GM23338 (cell line): ENCODE measurements at regions not wholly inside any gene's neighbourhood (a gene's known extent, or its start where the extent isn't known, plus 50 kb on each side); places are given as distances from the start of the nearest gene placed in this dataset.

Source experiments
- ATAC-seq: fragments of 200-7000 bp; cut with Tn5 transposase; 3 replicates; pipeline ENCODE4 v1.9.1; 2020
- DNase-seq: peaks from one replicate; pipeline ENCODE4 v3.0.0-alpha.2; 2015; ENCODE audit warnings: low spot score
- H2AFZ ChIP-seq: fragments of 200-600 bp; sonication (generic); 2 replicates; pipeline ENCODE4 v1.8.0; 2016; ENCODE audit warnings: antibody characterized with exemption, mild to moderate bottlenecking, moderate library complexity
- H3F3A ChIP-seq: fragments of 200-600 bp; sonication (generic); replicated peaks from 2 replicates; pipeline ENCODE4 v1.8.0; 2017; ENCODE audit warnings: antibody characterized with exemption, mixed run types, low read depth
- H3K27ac ChIP-seq: fragments of 200-600 bp; sonication (generic); 2 replicates; pipeline ENCODE4 v1.6.1; 2016; ENCODE audit warnings: low read depth
- H3K27me3 ChIP-seq: fragments of 200-600 bp; sonication (generic); 2 replicates; pipeline ENCODE4 v1.8.0; 2016; ENCODE audit warnings: mild to moderate bottlenecking, mixed run types, moderate library complexity; ENCODE audit not compliant: insufficient read depth
- H3K36me3 ChIP-seq: fragments of 200-600 bp; sonication (generic); 2 replicates; pipeline ENCODE4 v1.8.0; 2016; ENCODE audit warnings: mild to moderate bottlenecking; ENCODE audit not compliant: insufficient read depth
- H3K4me1 ChIP-seq: fragments of 200-600 bp; sonication (generic); 2 replicates; pipeline ENCODE4 v1.8.0; 2016; ENCODE audit warnings: mild to moderate bottlenecking, moderate library complexity; ENCODE audit not compliant: insufficient read depth
- H3K4me2 ChIP-seq: fragments of 200-600 bp; sonication (generic); 2 replicates; pipeline ENCODE4 v1.7.1; 2017; ENCODE audit warnings: mixed run types
- H3K4me3 ChIP-seq: fragments of 200-600 bp; sonication (generic); 2 replicates; pipeline ENCODE4 v1.6.1; 2016; ENCODE audit warnings: mixed run types
- H3K79me2 ChIP-seq: fragments of 200-600 bp; sonication (generic); replicated peaks from 2 replicates; pipeline ENCODE4 v1.8.0; 2017; ENCODE audit warnings: mild to moderate bottlenecking; ENCODE audit not compliant: insufficient read depth
- H3K9me2 ChIP-seq: fragments of 200-600 bp; sonication (generic); 2 replicates; pipeline ENCODE4 v1.8.0; 2017; ENCODE audit not compliant: insufficient read depth
- H4K20me1 ChIP-seq: fragments of 200-600 bp; sonication (generic); replicated peaks from 2 replicates; pipeline ENCODE4 v1.8.0; 2017; ENCODE audit warnings: mild to moderate bottlenecking; ENCODE audit not compliant: insufficient read depth
- H3K27ac Mint-ChIP-seq: 2 replicates; pipeline ENCODE4 v1.8.0; 2020; ENCODE audit warnings: inconsistent platforms, mild to moderate bottlenecking, moderate library complexity, mixed read lengths
- H3K27me3 Mint-ChIP-seq: 3 replicates; pipeline ENCODE4 v1.8.0; 2022; ENCODE audit warnings: low read depth, mild to moderate bottlenecking, moderate library complexity, mixed read lengths, inconsistent platforms; ENCODE audit not compliant: insufficient read depth, poor library complexity
- H3K36me3 Mint-ChIP-seq: 3 replicates; pipeline ENCODE4 v1.8.0; 2021; ENCODE audit warnings: low read depth, mild to moderate bottlenecking, inconsistent platforms, moderate library complexity, mixed read lengths
- H3K4me1 Mint-ChIP-seq: 3 replicates; pipeline ENCODE4 v1.8.0; 2020; ENCODE audit warnings: mild to moderate bottlenecking, inconsistent platforms, mixed read lengths
- H3K4me3 Mint-ChIP-seq: 3 replicates; pipeline ENCODE4 v1.8.0; 2021; ENCODE audit warnings: moderate library complexity, mild to moderate bottlenecking, inconsistent platforms, mixed read lengths
- H3K9me3 Mint-ChIP-seq: 3 replicates; pipeline ENCODE4 v1.8.0; 2020; ENCODE audit warnings: moderate library complexity, mild to moderate bottlenecking, inconsistent platforms, mixed read lengths
- CREB1 ChIP-seq: fragments of 250-450 bp; sonication (Bioruptor Pico); IDR thresholded peaks from 2 replicates; pipeline ENCODE4 v1.5.0; 2020; ENCODE audit warnings: low read depth, mild to moderate bottlenecking, moderate library complexity
- CTCF ChIP-seq, 2 experiments: fragments of 200-600 bp in 1 of 2; sonication (generic) in 1 of 2; conservative IDR thresholded peaks; 2 replicates each; pipeline versions ENCODE4 v1.5.1 to v1.6.1; 2016 to 2017; ENCODE audit warnings: antibody characterized with exemption in 2 of 2, low read depth in 2 of 2, mild to moderate bottlenecking in 2 of 2, moderate library complexity in 1 of 2
- ETS1 ChIP-seq: IDR thresholded peaks from 2 replicates; pipeline ENCODE4 v1.6.1; 2016; ENCODE audit warnings: antibody characterized with exemption
- EZH2 ChIP-seq: fragments of 200-600 bp; sonication (generic); IDR thresholded peaks from one replicate; pipeline ENCODE4 v1.8.0; 2017; ENCODE audit warnings: antibody characterized with exemption, mild to moderate bottlenecking, low read depth; ENCODE audit not compliant: unreplicated experiment
- REST ChIP-seq: IDR thresholded peaks from one replicate; pipeline ENCODE4 v1.6.1; 2018; ENCODE audit warnings: antibody characterized with exemption; ENCODE audit not compliant: unreplicated experiment
- STAT1 ChIP-seq: IDR thresholded peaks from one replicate; pipeline ENCODE4 v1.6.1; 2016; ENCODE audit warnings: antibody characterized with exemption; ENCODE audit not compliant: unreplicated experiment
- ZNF331 ChIP-seq: fragments of 250-450 bp; sonication (Bioruptor Pico); IDR thresholded peaks from 2 replicates; pipeline ENCODE4 v1.5.0; 2020; ENCODE audit warnings: low read depth, mild to moderate bottlenecking, moderate library complexity
- ZNF462 ChIP-seq: fragments of 250-450 bp; sonication (Bioruptor Pico); IDR thresholded peaks from 2 replicates; pipeline ENCODE4 v1.5.0; 2020; ENCODE audit warnings: mild to moderate bottlenecking, moderate library complexity

GRCh38 chr10:92757066-92757710, 67.4 kb downstream of the HHEX start:
- H3K9me2 ChIP-seq: no peaks in the 10 kb centered on the region
- H3K4me1 ChIP-seq: peaks cover 11% of the 10 kb centered on the region; the same call in 1 of the 2 replicates
- no peaks in the 10 kb centered on the region for H3K36me3 Mint-ChIP-seq
- peaks cover 17% of the 10 kb centered on the region for H3K4me1 Mint-ChIP-seq
- no peak overlapping the region for H3K27ac ChIP-seq
- H2AFZ ChIP-seq: peak overlapping the region; percentile 88
- no peak overlapping the region for H3K4me3 Mint-ChIP-seq
- H3K36me3 ChIP-seq: no peaks in the 10 kb centered on the region
- H4K20me1 ChIP-seq: no peaks in the 10 kb centered on the region
- ATAC-seq: peak; percentile 96
- no peaks in the 10 kb centered on the region for H3K27me3 ChIP-seq
- DNase-seq: peak; percentile 55
- no peak overlapping the region for H3K4me3 ChIP-seq
- H3K27me3 Mint-ChIP-seq: peaks cover 4% of the 10 kb centered on the region
- no peaks in the 10 kb centered on the region for H3K79me2 ChIP-seq
- no peak overlapping the region for H3K27ac Mint-ChIP-seq
- TF ChIP-seq CTCF (conservative IDR thresholded peaks at IDR 0.05; ENCODE audit: low read depth in 2 of 2) (peak; percentile 29 to 33), ZNF331 (no peak)
- H3F3A ChIP-seq: no peaks in the 10 kb centered on the region
- no peaks in the 10 kb centered on the region for H3K9me3 Mint-ChIP-seq
- no peak overlapping the region for H3K4me2 ChIP-seq

- Histone ChIP-seq H2AFZ (peak overlapping the region; percentile 88; the same call in 1 of the 2 replicates), H3F3A (no peaks in the 10 kb centered on the region), H3K79me2 (no peaks in the 10 kb centered on the region), H3K4me3 (no peak overlapping the region), H3K27me3 (no peaks in the 10 kb centered on the region), H3K36me3 (no peaks in the 10 kb centered on the region), H3K27ac (no peak overlapping the region), H4K20me1 (no peaks in the 10 kb centered on the region), H3K4me2 (no peak overlapping the region), H3K4me1 (peaks cover 11% of the 10 kb centered on the region; the same call in 1 of the 2 replicates), H3K9me2 (no peaks in the 10 kb centered on the region)
- Mint-ChIP-seq H3K27ac (no peak overlapping the region), H3K9me3 (no peaks in the 10 kb centered on the region), H3K4me1 (peaks cover 17% of the 10 kb centered on the region), H3K4me3 (no peak overlapping the region), H3K36me3 (no peaks in the 10 kb centered on the region), H3K27me3 (peaks cover 4% of the 10 kb centered on the region)
- DNase-seq: no peak
- no peak for ATAC-seq
- TF ChIP-seq ZNF331: no peak
- TF ChIP-seq REST: no peak
- no peak for TF ChIP-seq ZNF462 (CRISPR knock-in tag)
- no peak for TF ChIP-seq STAT1
- no peak for TF ChIP-seq EZH2
- no peak for TF ChIP-seq CREB1 (CRISPR knock-in tag)
- TF ChIP-seq ETS1: no peak
Observed at GRCh38 chr10:92757711-92758104, 68.0 kb downstream of the HHEX start.
